GM21619 (cell line): ENCODE measurements at regions not wholly inside any gene's neighbourhood (a gene's known extent, or its start where the extent isn't known, plus 50 kb on each side); places are given as distances from the start of the nearest gene placed in this dataset.

Experiments
- ATAC-seq: cut with Tn5 transposase; IDR thresholded peaks from one replicate; pipeline ENCODE4 v1.9.1; 2021; ENCODE audit not compliant: unreplicated experiment

- ATAC-seq: no peak
These were observed 173.2 kb upstream of the SOX4 start for GRCh38 chr6:21420146-21420878.

- no peak for ATAC-seq
These were observed 172.6 kb upstream of the SOX4 start for GRCh38 chr6:21420926-21421325.

- ATAC-seq: no peak
These were observed 170.3 kb upstream of the SOX4 start for GRCh38 chr6:21423106-21423854.

- no peak for ATAC-seq
These were observed 166.6 kb upstream of the SOX4 start for GRCh38 chr6:21426841-21427490.

DNA sequence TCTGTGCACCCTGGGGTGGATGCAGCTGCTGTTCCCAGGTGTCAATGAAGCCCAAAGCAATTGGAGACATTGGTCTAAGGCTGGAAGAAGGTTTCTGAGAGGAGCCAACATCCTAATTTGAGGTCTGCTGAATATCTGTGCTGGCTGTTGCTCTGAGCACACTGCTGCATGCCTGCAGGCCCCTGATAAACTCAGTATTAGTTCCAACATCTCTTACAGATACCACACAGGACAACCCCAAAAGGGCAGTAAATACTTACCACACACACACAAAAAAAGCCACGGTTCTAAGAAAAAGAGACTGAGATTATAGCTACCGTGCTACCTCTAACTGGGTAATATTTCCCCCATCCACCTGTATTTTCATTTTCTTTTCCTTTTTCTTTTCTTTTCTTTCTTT, 164.3 kb upstream of the SOX4 start:
- no peak for ATAC-seq

- no peak for ATAC-seq
These were observed 162.0 kb upstream of the SOX4 start for GRCh38 chr6:21431526-21431925.

DNA sequence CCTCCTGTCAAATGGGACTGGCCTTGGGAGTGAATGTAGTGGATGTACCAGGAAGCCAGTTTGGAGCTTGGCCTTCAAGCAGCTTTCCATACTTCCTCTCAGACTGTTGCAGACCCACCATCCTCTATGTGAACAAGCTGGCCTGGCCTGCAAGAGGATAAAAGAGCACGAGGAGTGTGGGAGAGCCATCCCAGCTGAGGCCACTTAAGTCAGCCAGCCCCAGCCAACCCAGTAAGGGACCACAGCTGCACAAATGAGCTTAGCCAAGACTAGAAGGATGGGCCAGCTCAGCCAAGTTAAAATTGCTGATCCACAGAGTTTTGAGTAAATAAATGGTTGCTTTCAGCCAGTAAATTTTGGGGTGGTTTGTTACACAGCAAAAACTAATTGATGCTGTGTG, 156.9 kb upstream of the SOX4 start:
- ATAC-seq: no peak

GRCh38 chr6:21437581-21437980, 156.0 kb upstream of the SOX4 start:
- no peak for ATAC-seq

DNA sequence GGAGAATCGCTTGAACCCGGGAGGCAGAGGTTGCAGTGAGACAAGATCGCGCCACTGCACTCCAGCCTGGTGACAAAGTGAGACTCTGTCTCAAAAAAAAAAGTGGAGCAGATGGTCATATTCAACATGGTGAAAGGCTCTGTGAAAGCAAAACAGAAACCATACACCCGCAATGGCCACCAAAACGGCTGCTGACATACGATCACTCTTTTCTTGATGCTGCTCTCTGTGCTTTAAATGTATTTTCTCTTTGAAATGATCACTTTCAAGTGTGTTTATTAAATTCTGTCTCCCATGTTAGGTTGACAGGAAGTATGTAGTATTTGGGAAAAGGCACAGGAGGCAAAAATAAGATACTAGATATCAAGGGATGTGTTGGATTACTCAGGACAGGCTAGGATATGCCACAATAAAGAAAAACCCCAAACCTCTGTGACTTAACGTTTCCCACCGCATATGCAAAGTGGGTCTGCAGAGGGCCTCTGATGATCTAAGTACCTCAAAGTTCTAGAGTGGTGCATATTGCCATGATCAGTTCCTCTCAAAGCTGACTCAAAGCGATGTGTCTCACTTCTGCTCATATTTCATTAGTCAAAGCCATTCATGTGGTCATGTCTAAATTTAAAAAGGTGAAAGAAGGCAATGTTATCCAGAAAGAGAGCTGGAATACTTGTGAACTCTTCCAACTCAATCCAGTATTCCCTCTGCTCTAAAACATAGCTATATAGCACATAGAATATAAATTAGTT, 155.1 kb upstream of the SOX4 start:
- ATAC-seq: peak; percentile 96

DNA sequence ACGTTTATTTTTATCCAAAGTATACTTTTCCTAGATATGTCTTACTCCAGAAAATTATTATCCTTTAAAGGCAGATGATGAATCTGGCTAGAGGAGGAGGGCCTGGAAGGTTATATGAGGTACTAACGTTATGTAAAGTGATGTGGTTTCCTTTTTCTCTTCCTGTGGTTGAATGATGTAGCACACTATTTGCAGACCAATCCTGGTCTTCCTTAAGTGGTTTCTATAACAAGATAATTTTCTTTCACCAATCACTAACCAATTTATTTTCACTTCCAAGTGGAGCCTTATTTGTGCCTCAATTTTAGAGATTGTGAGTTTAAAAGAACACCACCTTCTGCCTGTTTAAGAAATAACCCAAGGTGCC, 154.6 kb upstream of the SOX4 start:
- peak; percentile 48 for ATAC-seq

- ATAC-seq: no peak
These were observed 152.2 kb upstream of the SOX4 start for GRCh38 chr6:21441386-21441785.

GRCh38 chr6:21442874-21443273, 150.7 kb upstream of the SOX4 start:
- no peak for ATAC-seq

- no peak for ATAC-seq
These were observed 148.8 kb upstream of the SOX4 start for GRCh38 chr6:21444711-21445260.

DNA sequence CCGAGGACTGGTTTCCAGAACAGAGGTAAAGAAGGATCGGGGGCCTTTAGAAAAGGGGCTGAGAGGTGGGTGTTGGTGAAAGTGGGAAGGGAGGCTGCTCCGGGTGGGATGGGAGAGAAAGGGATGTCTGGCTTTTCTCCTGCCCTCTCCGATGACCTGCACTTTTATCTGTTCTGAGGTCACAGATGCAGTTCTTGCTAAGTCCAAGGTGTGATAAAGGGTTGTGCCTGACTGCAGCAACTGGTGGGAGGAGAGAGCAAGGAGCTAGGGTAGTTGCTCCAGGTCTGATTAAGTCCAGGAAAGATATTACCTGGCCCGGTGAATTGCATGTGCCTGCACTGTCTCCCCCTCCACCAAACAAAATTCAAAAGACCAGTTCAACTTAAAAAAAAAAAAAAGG, 145.6 kb upstream of the SOX4 start:
- ATAC-seq: no peak

- ATAC-seq: no peak
These were observed 145.0 kb upstream of the SOX4 start for GRCh38 chr6:21448485-21449109.

GRCh38 chr6:21450149-21450548, 143.4 kb upstream of the SOX4 start:
- no peak for ATAC-seq

DNA sequence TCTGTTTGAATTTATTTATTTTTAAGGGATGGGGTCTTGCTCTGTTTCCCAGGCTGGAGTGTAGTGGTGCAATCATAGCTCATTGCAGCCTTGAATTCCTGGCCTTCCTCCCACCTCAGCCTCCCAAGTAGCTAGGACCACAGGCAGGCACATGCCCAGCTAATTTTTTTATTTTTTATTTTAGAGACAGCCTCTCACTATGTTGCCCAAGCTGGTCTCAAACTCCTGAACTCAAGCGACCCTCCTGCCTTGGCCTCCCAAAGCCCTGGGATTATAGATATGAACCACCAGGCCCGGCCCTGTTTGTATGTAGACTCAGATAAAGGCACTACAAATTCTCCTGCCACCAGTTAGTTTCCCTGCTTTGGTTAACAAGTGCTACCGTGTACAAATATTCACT, 142.9 kb upstream of the SOX4 start:
- ATAC-seq: no peak

- no peak for ATAC-seq
These were observed 142.0 kb upstream of the SOX4 start for GRCh38 chr6:21451546-21452013.

DNA sequence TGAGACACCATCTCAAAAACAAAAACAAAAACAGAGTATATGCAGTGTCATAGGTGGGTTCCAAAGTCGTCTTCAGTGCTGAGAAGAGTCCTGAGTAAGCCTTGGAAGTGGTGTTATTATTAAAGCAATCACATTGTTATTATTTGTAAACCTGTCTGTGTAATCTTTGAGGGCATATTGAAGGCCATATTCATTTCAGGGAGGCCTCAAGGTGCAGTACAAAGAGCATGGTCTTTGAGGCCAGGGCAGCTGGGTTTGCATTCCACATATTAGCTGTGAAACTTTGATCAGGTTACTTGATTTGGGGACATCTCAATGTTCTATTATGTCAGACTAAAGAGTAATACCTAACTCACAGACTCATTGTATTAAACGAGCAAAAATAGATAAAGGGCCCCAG, 139.3 kb upstream of the SOX4 start:
- ATAC-seq: no peak

DNA sequence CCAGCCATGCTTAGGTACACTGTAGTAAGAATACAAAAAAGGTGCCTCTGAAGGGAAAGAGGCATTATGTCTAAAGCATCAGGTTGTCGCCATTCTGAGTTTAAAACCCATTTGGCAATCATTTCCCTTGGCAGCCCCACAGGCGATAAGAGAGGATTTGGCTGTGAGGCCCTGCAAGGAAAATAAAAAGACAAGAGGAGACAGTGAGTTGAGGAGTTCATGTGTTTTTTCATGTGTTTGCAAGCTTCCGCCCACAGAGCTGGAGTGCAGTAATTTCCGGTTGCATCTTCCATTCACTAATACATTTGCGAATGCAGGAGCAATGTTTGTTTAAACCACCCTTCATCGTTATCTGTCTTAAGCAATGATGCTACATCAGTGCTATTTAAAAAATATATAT, 138.5 kb upstream of the SOX4 start:
- no peak for ATAC-seq

DNA sequence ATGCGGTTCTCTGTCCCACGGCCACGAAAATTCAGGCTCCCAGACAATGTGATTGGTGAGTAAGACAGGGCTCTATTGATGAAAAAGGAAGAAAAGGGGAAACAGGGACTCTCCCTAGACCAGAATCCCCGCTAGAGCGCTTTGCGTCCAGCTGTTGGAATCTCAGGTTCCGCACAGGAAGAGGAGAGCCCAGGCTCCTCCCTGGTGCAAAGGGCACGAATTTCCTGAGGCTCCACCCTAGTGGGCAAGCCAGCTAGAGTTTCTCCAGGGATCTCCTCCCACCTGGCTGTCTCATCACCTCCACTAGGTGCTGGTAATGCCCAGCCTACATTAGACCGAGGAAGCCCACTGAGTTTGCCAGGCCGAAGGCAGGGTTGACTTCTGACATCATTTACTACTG, 135.9 kb upstream of the SOX4 start:
- ATAC-seq: no peak
